ENCODE measurements at regions not wholly inside any gene's neighbourhood (a gene's known extent, or its start where the extent isn't known, plus 50 kb on each side); places are given as distances from the start of the nearest gene placed in this dataset.
"Not testable (repeated sequence)": the region's sequence is repeated elsewhere in the genome, so short reads cannot be mapped to it uniquely, and the experiment has no call there.

GRCh38 chr18:49693717-49694005, 119.7 kb downstream of the ACAA2 start:
- DNase-seq = no peak

DNA sequence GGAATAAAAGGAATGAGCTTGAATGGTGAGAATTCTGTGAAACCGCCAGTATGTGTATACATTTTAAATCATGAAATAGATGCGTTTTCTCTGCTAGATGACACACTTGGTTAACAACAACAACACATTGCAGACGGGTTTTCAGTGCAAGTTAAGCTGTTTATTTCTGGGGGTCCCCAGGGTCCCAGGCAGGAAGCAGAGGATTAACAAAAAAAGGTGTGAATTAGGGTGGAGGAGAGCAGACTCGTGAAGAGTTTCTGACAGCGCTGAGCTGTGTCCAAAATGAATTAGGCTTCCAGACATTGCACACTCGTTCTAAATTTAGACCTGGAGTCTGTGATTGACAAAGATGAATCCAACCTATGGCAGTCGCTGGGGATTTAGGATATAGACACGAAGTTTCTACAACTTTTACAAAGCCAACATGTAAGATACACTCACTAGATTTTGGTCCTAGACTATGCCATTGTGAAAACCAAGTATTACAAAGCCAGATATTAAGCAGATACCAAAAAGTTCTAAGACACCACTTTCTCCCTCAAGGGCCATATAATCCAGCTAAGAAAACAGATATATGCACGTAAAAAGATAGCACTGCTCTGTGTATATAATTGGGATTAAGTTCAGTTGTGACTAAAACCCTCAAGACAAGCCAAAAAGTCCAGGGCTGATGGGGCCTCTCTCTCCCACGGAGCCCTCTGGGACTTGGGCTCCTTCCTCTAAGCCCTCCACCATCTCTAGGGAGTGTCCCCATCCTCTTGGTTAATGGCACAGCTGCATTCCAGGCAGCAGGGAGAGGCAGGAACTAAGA, 120.2 kb downstream of the ACAA2 start:
- no peak for DNase-seq

GRCh38 chr18:49691177-49691608, 122.1 kb downstream of the ACAA2 start:
- no peak for DNase-seq

DNA sequence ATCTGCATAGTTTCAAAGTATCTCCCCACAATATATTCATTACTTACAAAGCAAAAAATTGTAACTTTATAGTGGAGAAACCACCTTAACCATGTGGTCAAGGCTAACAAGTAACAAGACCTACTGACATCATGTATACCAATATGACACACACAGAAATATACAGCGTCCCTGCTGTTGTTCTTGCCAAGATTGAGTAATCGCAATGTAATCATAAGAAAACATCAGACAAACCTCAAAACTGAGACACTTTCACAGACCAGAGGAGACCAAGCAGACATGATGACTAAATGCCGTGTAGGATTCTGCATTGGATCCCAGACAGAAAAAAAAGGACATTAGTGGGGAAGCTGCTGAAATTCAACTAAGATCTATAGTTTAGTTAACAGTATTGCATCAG, 123.0 kb downstream of the ACAA2 start:
- DNase-seq = no peak

DNA sequence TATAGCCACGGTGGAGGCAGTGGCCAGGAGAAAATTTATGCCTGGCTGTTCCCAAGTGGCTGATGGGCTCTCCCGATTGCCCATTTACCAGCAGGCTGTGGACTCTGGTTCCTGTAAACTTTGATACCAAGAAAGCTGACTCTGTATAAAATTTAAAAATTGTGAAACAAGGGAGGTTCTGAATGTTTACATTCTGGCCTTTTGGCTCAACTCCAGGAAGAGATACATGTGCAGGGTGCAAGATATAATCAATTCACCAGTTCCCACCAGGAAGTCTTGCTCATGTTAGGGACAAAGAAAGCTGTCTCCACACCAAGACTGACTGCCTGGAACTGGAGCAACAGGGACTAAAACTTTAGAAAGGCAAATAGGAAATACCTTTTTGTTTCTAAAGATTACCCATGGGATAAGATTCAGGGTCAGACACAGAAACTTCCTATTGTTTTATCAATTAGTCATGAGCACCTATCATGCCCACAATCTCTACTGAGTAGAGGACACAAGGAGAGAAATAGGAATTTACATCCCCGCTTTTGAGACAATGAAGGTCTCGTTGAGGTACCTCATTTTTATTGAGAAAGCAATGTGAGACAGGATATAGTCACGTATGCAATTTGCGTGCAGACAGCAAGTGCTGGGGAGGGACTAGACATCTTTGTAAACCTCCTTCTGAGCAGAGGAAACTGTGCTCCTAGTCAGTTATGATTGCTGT, 123.5 kb downstream of the LIPG start:
- no peak for DNase-seq

GRCh38 chr18:49682803-49683190, 120.9 kb downstream of the LIPG start:
- not testable (repeated sequence) for DNase-seq

GRCh38 chr18:49682173-49682802, 120.4 kb downstream of the LIPG start:
- no peak for DNase-seq

- DNase-seq = no peak
Measured at GRCh38 chr18:49681387-49681786, 119.5 kb downstream of the LIPG start.

DNA sequence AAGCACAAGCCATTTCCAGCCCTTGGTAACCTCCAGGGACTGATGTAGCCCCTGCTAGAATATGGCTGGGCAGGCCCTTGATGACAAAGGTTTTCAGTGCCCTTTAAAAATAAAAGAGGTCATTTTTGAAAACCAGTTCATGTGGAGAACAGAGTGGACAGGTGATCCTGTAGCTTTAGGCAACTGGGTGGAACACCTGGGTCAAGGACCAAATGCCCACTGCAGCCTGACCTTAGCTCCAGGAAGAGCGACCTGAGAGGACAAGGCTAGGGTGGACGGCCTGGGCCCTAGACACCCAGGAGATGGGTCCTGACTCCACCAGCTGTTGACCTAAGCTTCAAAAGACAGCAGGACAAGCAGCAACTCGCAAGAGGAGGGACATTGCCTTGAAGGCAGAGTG, 116.6 kb downstream of the LIPG start:
- DNase-seq = no peak

GRCh38 chr18:49677762-49678413, 116.0 kb downstream of the LIPG start:
- DNase-seq = no peak

- no peak for DNase-seq
Measured at GRCh38 chr18:49677081-49677480, 115.2 kb downstream of the LIPG start.

DNA sequence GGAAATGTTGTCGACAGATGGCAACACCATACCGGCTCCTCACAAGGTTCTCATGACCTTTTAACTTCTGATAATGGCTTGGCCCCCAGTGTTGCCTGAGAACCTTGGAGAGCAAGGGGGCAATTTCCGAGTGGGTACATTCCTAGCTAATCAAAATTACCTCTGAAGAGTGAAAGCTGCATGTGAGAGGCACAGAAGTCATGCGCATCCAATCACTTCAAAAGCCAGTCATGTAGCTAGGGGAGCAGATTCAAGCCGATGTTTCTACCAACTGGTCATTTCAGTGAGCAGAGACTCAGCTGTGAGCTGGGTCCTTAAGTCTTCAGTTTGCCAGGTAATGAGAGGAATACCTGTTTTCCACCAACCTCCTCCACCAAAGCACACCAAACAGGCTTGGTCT, 111.4 kb downstream of the LIPG start:
- DNase-seq = no peak

DNA sequence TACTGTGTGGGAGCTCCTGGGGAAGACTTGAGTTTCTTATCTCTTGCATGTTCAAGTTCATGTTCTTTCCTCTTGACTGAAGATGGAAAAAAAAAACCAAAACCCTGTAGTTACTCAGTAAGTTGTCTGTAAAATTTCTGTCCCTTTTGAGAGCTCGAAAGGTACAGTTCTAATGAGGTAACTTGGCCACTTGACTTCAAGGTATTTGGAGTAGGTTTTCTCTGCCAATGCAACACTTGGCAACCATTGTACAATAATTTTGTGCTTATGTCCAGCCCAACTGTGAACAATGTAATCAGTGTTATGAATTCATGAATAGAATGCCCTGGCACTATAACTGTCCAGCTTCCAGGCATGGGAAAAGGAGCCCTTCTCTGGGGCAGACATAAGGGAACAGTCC, 111.0 kb downstream of the LIPG start:
- no peak for DNase-seq

GRCh38 chr18:49669403-49669802, 107.5 kb downstream of the LIPG start:
- no peak for DNase-seq

- DNase-seq = no peak
Measured at GRCh38 chr18:49668574-49669275, 106.9 kb downstream of the LIPG start.

GRCh38 chr18:49667462-49667861, 105.6 kb downstream of the LIPG start:
- no peak for DNase-seq

GRCh38 chr18:49666045-49666775, 104.4 kb downstream of the LIPG start:
- peak; percentile 9 to 62 (median 47) for DNase-seq

- peak; percentile 5 to 46 (median 33) for DNase-seq
Measured at GRCh38 chr18:49663899-49664890, 102.3 kb downstream of the LIPG start.

GRCh38 chr18:49662506-49662905, 100.6 kb downstream of the LIPG start:
- DNase-seq = no peak

DNA sequence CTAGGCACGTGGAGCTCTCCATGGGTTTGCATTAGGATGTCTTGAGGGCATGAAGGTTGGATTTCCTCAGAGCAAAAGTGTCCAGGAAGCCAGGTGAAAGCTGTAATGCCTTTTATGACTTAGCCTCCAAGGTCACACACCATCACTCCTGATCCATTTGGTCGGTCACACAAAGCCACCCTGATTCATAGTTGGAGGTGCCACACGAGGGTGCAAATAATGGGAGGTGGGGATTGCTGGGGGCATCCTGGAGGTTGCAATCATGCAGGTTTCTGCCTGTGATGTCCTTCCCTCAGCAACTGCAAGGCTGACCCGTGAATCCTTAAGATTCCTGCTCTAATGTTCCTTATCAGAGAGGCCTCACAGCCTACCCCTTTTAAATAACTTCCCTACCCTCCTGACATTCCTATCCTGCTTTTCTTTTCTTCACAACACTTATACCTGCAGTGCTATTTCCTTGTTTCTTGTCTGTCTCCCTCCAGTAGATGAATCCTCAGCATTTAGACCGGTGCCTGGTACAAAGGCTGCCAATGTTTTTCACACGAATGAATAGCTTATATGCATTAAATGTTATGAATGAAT, 97.1 kb downstream of the LIPG start:
- DNase-seq = no peak
